ENCODE measurements at regions not wholly inside any gene's neighbourhood (a gene's known extent, or its start where the extent isn't known, plus 50 kb on each side); places are given as distances from the start of the nearest gene placed in this dataset.

- no peaks in the 10 kb centered on the region for H3K36me3 ChIP-seq
- H3K27ac ChIP-seq (replicated peaks): no peak overlapping the region
- no peak for TF ChIP-seq CTCF (IDR thresholded peaks at IDR 0.05; ENCODE audit: borderline replicate concordance)
- DNase-seq: no peak
- H3K27me3 ChIP-seq (ENCODE audit: low read depth): peaks cover 3% of the 10 kb centered on the region
- intact Hi-C loops (cut with micrococcal nuclease): no loop called here
- peaks cover 9% of the 10 kb centered on the region for H3K4me1 ChIP-seq
- H3K9me3 ChIP-seq (replicated peaks): no peaks in the 10 kb centered on the region
- H3K4me3 ChIP-seq: no peak overlapping the region
Observed at GRCh38 chr16:86209202-86209601, 301.1 kb upstream of the FOXF1 start.

GRCh38 chr16:86210403-86211193 is 299.7 kb upstream of the FOXF1 start:
- no peak for TF ChIP-seq CTCF (IDR thresholded peaks at IDR 0.05; ENCODE audit: borderline replicate concordance)
- Histone ChIP-seq H3K36me3 (no peaks in the 10 kb centered on the region), H3K9me3 (replicated peaks) (no peaks in the 10 kb centered on the region), H3K27me3 (ENCODE audit: low read depth) (peaks cover 9% of the 10 kb centered on the region), H3K4me1 (peaks cover 17% of the 10 kb centered on the region), H3K27ac (replicated peaks) (no peak overlapping the region), H3K4me3 (no peak overlapping the region)
- no peak for DNase-seq
- intact Hi-C loops (cut with micrococcal nuclease): no loop called here

GRCh38 chr16:86211265-86211664 is 299.1 kb upstream of the FOXF1 start:
- TF ChIP-seq CTCF (IDR thresholded peaks at IDR 0.05; ENCODE audit: borderline replicate concordance): no peak
- Histone ChIP-seq H3K27me3 (ENCODE audit: low read depth) (peaks cover 15% of the 10 kb centered on the region), H3K4me3 (no peak overlapping the region), H3K9me3 (replicated peaks) (no peaks in the 10 kb centered on the region), H3K4me1 (peaks cover 17% of the 10 kb centered on the region), H3K27ac (replicated peaks) (no peak overlapping the region), H3K36me3 (no peaks in the 10 kb centered on the region)
- DNase-seq: no peak
- intact Hi-C loops (cut with micrococcal nuclease): no loop called here

GRCh38 chr16:86211800-86212199 is 298.5 kb upstream of the FOXF1 start:
- Histone ChIP-seq H3K36me3 (no peaks in the 10 kb centered on the region), H3K4me3 (no peak overlapping the region), H3K4me1 (peaks cover 17% of the 10 kb centered on the region), H3K27ac (replicated peaks) (no peak overlapping the region), H3K27me3 (ENCODE audit: low read depth) (peaks cover 17% of the 10 kb centered on the region), H3K9me3 (replicated peaks) (no peaks in the 10 kb centered on the region)
- TF ChIP-seq CTCF (IDR thresholded peaks at IDR 0.05; ENCODE audit: borderline replicate concordance): no peak
- intact Hi-C loops (cut with micrococcal nuclease): no loop called here
- DNase-seq: no peak

GRCh38 chr16:86212706-86213436 is 297.5 kb upstream of the FOXF1 start:
- H3K27ac ChIP-seq (replicated peaks): no peak overlapping the region
- H3K4me1 ChIP-seq: peaks cover 17% of the 10 kb centered on the region
- intact Hi-C loops (cut with micrococcal nuclease): no loop called here

More at GRCh38 chr16:86212706-86213436, 297.5 kb upstream of the FOXF1 start:
- no peak for DNase-seq
- TF ChIP-seq CTCF (IDR thresholded peaks at IDR 0.05; ENCODE audit: borderline replicate concordance): no peak
- Histone ChIP-seq H3K27me3 (ENCODE audit: low read depth) (peaks cover 28% of the 10 kb centered on the region), H3K36me3 (no peaks in the 10 kb centered on the region), H3K4me3 (no peak overlapping the region), H3K9me3 (replicated peaks) (no peaks in the 10 kb centered on the region)
